SK-N-SH treated with all-trans-retinoic acid at 6 μM for 48 hours (cell line): ENCODE measurements at regions not wholly inside any gene's neighbourhood (a gene's known extent, or its start where the extent isn't known, plus 50 kb on each side); places are given as distances from the start of the nearest gene placed in this dataset.

ENCODE experiments used
- ATAC-seq: fragments of 200-7000 bp; cut with Tn5 transposase; 3 replicates; pipeline ENCODE4 v1.9.1; 2020; ENCODE audit warnings: mild to moderate bottlenecking, moderate library complexity
- ARNTL ChIP-seq: fragments of 450-650 bp; formaldehyde crosslinking; IDR thresholded peaks from 2 replicates; pipeline ENCODE4 v1.5.0; 2020; ENCODE audit warnings: low read depth, mild to moderate bottlenecking, moderate library complexity, borderline replicate concordance
- CREB5 ChIP-seq: fragments of 250-450 bp; sonication (Bioruptor Pico); IDR thresholded peaks from 2 replicates; pipeline ENCODE4 v1.5.1; 2020; ENCODE audit warnings: low read depth, mild to moderate bottlenecking, moderate library complexity
- CSDC2 ChIP-seq: fragments of 250-450 bp; sonication (Bioruptor Pico); IDR thresholded peaks from 2 replicates; pipeline ENCODE4 v1.5.0; 2020; ENCODE audit warnings: mild to moderate bottlenecking, moderate library complexity
- CSRNP3 ChIP-seq: fragments of 250-450 bp; sonication (Bioruptor Pico); IDR thresholded peaks from 2 replicates; pipeline ENCODE4 v1.5.1; 2021; ENCODE audit warnings: mild to moderate bottlenecking, moderate library complexity
- ESRRG ChIP-seq: fragments of 250-450 bp; sonication (Bioruptor Pico); IDR thresholded peaks from 2 replicates; pipeline ENCODE4 v1.6.1; 2021; ENCODE audit warnings: mild to moderate bottlenecking
- GLIS3 ChIP-seq: fragments of 250-450 bp; sonication (Bioruptor Pico); IDR thresholded peaks from 2 replicates; pipeline ENCODE4 v1.5.0; 2020; ENCODE audit warnings: mild to moderate bottlenecking, moderate library complexity
- ISL1 ChIP-seq: fragments of 250-450 bp; sonication (Bioruptor Pico); IDR thresholded peaks from 2 replicates; pipeline ENCODE4 v2.1.2; 2022; ENCODE audit warnings: mild to moderate bottlenecking, moderate library complexity
- OSR1 ChIP-seq: fragments of 250-450 bp; sonication (Bioruptor Pico); IDR thresholded peaks from 2 replicates; pipeline ENCODE4 v1.8.0; 2022; ENCODE audit warnings: moderate library complexity, mild to moderate bottlenecking, inconsistent platforms
- PATZ1 ChIP-seq: fragments of 250-450 bp; sonication (Bioruptor Pico); IDR thresholded peaks from 2 replicates; pipeline ENCODE4 v1.8.0; 2020; ENCODE audit warnings: mild to moderate bottlenecking, moderate library complexity, borderline replicate concordance
- POU6F1 ChIP-seq: fragments of 250-450 bp; sonication (Bioruptor Pico); IDR thresholded peaks from 2 replicates; pipeline ENCODE4 v1.8.0; 2021; ENCODE audit warnings: low read depth, mild to moderate bottlenecking, moderate library complexity, borderline replicate concordance
- PPARA ChIP-seq: fragments of 250-450 bp; sonication (Bioruptor Pico); IDR thresholded peaks from 2 replicates; pipeline ENCODE4 v1.5.0; 2020; ENCODE audit warnings: mild to moderate bottlenecking, borderline replicate concordance
- RARB ChIP-seq: fragments of 250-450 bp; sonication (Bioruptor Pico); IDR thresholded peaks from 2 replicates; pipeline ENCODE4 v1.8.0; 2021; ENCODE audit warnings: mild to moderate bottlenecking, moderate library complexity
- SNAI2 ChIP-seq: fragments of 250-450 bp; sonication (Bioruptor Pico); IDR thresholded peaks from 2 replicates; pipeline ENCODE4 v1.5.0; 2020; ENCODE audit warnings: mild to moderate bottlenecking, moderate library complexity
- TCF4 ChIP-seq: fragments of 250-450 bp; sonication (Bioruptor Pico); IDR thresholded peaks from 2 replicates; pipeline ENCODE4 v1.8.0; 2021; ENCODE audit warnings: mild to moderate bottlenecking, moderate library complexity, borderline replicate concordance
- TOX ChIP-seq: fragments of 250-450 bp; sonication (Bioruptor Pico); IDR thresholded peaks from 2 replicates; pipeline ENCODE4 v1.8.0; 2021; ENCODE audit warnings: mild to moderate bottlenecking, moderate library complexity, borderline replicate concordance
- TSHZ2 ChIP-seq: fragments of 250-450 bp; sonication (Bioruptor Pico); IDR thresholded peaks from 2 replicates; pipeline ENCODE4 v1.5.0; 2020; ENCODE audit warnings: mild to moderate bottlenecking, moderate library complexity
- ZC3H10 ChIP-seq: fragments of 250-450 bp; sonication (Bioruptor Pico); IDR thresholded peaks from 2 replicates; pipeline ENCODE4 v1.5.1; 2021; ENCODE audit warnings: mild to moderate bottlenecking, moderate library complexity
- ZFP3 ChIP-seq: fragments of 250-450 bp; sonication (Bioruptor Pico); IDR thresholded peaks from 2 replicates; pipeline ENCODE4 v1.5.0; 2020; ENCODE audit warnings: mild to moderate bottlenecking, moderate library complexity
- ZFP30 ChIP-seq: fragments of 450-650 bp; formaldehyde crosslinking; IDR thresholded peaks from 2 replicates; pipeline ENCODE4 v1.5.0; 2022; ENCODE audit warnings: mild to moderate bottlenecking, moderate library complexity
- ZNF565 ChIP-seq: fragments of 450-650 bp; formaldehyde crosslinking; conservative IDR thresholded peaks from 2 replicates; pipeline ENCODE4 v1.5.0; 2020; ENCODE audit warnings: low read depth, mild to moderate bottlenecking, moderate library complexity
- ZNF70 ChIP-seq: fragments of 450-650 bp; formaldehyde crosslinking; IDR thresholded peaks from 2 replicates; pipeline ENCODE4 v1.5.0; 2020; ENCODE audit warnings: mild to moderate bottlenecking, moderate library complexity

GRCh38 chr12:102331419-102331818 lies 133.8 kb upstream of the PMCH start:
- no peak for ATAC-seq
- no peak for TF ChIP-seq TSHZ2 (CRISPR knock-in tag)
- TF ChIP-seq POU6F1 (CRISPR knock-in tag), result no peak
- no peak for TF ChIP-seq TOX (CRISPR knock-in tag)
- no peak for TF ChIP-seq SNAI2 (CRISPR knock-in tag)
- TF ChIP-seq PPARA (CRISPR knock-in tag), result no peak
- no peak for TF ChIP-seq ESRRG
- no peak for TF ChIP-seq ARNTL (CRISPR knock-in tag)
- no peak for TF ChIP-seq OSR1
- TF ChIP-seq ZFP30 (CRISPR knock-in tag), result no peak
- no peak for TF ChIP-seq RARB (CRISPR knock-in tag)
- TF ChIP-seq GLIS3 (CRISPR knock-in tag), result no peak
- no peak for TF ChIP-seq CSRNP3 (CRISPR knock-in tag)
- TF ChIP-seq ZFP3 (CRISPR knock-in tag), result no peak
- no peak for TF ChIP-seq CREB5 (CRISPR knock-in tag)

GRCh38 chr12:102329883-102330282 lies 132.2 kb upstream of the PMCH start:
- TF ChIP-seq ARNTL (CRISPR knock-in tag) (no peak), SNAI2 (CRISPR knock-in tag) (no peak), GLIS3 (CRISPR knock-in tag) (no peak), ZFP3 (CRISPR knock-in tag) (no peak), RARB (CRISPR knock-in tag) (no peak), CSRNP3 (CRISPR knock-in tag) (no peak), TCF4 (no peak)
- ATAC-seq, result no peak

GRCh38 chr12:102326982-102327381 lies 129.3 kb upstream of the PMCH start:
- ATAC-seq, result no peak
- no peak for TF ChIP-seq ZC3H10 (CRISPR knock-in tag)
- no peak for TF ChIP-seq TCF4
- no peak for TF ChIP-seq GLIS3 (CRISPR knock-in tag)
- TF ChIP-seq ISL1 (CRISPR knock-in tag), result no peak
- no peak for TF ChIP-seq ZNF565
- TF ChIP-seq CSDC2 (CRISPR knock-in tag), result no peak
- TF ChIP-seq TSHZ2 (CRISPR knock-in tag), result no peak
- TF ChIP-seq ZFP30 (CRISPR knock-in tag), result no peak
- TF ChIP-seq ARNTL (CRISPR knock-in tag), result no peak
- TF ChIP-seq CREB5 (CRISPR knock-in tag), result no peak
- no peak for TF ChIP-seq PATZ1 (CRISPR knock-in tag)
- no peak for TF ChIP-seq ZNF70 (CRISPR knock-in tag)
